ENCODE measurements at regions not wholly inside any gene's neighbourhood (a gene's known extent, or its start where the extent isn't known, plus 50 kb on each side); places are given as distances from the start of the nearest gene placed in this dataset.

DNA sequence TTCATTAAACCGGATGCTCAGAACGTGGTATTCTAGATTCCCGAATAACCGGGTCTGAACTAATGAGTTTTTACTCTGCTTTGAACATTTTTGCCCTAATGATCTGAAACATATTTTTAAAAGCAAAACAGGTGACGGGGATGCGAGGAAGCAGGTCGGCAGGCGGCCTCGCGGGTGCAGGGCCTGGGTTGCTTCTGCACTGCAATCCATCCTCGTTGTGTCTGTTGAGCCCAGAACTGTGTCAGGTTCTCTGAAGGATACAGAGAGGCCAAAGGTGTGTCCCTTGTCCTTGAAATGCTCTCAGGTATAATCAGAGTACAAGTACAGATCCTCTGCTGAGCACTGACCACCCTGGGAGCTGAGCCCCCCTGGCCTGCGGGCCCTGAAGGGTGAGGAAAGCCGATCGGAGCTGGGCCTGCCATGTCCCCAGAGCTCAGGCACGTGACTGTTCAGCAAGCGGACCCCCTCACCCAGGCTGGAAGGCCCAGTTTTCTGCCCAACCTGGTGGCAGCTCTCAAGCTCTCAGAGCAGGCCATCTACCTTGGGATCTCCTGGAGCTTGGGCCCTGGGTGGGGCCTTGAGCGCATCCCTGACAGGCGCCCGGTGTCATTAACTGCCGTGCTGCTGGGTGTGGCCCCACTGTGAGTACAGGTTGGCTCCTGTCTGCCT lies 151.8 kb downstream of the OLFM1 start:
- DNase-seq (ENCODE audit: low read depth in 2 of 2), result no peak

DNA sequence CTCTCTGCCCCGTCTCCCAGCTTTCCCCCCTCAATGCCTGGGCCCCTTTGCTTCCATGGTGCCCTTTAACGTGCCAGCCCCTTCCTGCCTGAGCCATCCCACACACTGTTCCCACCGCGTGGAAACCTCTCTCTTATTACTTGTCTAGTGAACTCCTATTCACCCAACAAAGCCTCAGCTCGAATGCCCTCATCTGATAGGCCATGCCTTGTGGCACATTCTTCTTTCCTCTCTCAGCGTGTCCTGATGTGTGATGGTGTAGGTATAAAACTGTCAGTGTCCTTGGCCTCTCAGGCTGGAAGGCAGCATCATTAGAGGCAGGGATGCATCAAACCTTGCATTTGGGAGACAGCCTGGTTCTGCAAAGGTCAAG lies 152.3 kb downstream of the OLFM1 start:
- no peak for DNase-seq (ENCODE audit: low read depth in 2 of 2)

DNA sequence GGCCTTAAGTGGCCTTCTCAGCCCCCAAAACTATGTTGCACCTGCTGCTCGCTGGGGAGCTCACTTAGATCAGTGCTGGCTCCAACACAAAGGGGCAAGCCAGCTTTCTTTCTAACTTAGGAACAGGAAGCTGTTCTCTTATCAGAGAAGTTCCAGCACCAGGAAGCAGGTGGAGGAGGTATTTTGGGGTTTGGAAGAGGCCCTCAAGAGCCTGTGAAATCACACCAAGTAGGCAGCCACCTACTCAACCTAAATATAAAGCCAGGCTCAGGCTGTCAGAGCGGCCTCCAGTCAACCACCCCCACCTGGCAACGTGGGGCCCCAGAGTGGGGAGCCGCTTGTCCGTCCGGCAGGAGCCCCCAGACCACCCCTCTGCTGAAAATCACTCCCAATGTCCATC lies 152.8 kb downstream of the OLFM1 start:
- no peak for DNase-seq (ENCODE audit: low read depth in 2 of 2)

DNA sequence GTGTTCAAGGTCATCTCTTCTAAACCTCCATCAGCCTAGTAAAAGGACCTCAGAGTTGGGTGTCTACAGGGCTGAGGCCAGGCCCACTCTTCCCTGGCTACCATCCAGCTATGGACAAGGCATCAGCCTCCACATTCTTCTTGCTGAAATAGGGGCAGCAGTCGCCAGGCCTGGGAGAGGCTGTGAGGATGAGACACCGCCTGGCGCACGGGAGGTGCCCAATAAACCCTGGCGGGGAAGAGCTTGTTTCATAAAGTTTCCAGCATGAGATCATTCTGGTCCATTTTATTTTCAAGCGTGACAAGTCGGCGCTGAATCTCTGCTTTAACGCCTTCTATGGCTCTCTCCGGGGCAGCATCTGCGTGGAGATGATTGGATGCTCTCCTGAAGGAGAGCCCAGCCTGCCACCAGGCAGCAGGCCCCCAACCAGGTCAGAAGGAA lies 153.4 kb downstream of the OLFM1 start:
- DNase-seq (ENCODE audit: low read depth in 2 of 2), result no peak

DNA sequence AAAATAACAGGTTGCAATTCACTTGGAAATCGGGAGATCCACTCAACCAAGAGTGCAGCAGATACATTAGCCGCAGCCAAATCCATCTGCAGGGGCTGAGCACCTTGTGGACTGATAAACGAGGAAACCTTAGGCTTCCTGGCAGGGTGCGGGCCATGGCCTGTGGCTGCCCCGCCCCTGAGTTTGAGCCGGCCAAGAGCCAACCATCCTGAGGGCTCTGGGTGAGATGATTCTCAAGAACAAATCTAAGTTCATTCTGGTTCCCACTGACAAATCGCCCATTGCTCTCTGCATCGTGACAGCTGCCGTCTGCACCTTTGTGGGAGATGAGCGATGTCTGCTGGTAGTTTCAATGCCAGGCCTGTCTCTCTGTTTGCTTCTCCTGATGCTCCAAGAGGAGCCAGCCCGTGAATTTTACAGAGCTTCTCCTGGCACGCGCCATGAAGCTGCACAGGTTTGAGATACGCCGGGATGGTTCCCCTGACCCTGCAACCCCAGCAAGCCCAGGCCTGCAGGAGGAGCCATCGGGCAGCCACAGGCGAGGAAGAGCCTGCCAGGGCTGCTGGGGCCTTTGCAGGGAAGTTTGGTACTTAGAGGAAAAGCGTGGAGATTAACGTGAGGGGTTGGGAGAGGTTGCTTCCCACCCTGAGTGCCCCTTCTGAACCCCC lies 154.0 kb downstream of the OLFM1 start:
- no peak for DNase-seq (ENCODE audit: low read depth in 2 of 2)

DNA sequence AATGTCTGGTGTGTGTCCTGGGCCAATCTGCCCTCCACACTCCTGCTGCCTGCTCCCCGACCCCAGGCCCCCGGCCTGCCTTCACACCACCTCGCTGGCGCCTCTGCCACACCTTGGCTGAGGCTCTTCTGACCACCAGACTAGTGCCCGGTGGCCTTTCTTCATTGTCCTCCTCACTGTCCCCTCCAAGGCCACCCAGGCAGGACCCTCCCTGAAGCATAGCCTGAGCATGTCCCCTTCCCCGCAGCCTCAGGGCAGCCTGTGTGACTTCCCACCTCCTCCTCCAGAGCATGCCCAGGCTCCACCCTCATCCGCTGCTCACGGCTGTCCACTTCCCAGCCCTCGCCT lies 154.6 kb downstream of the OLFM1 start:
- DNase-seq (ENCODE audit: low read depth in 2 of 2), result no peak

DNA sequence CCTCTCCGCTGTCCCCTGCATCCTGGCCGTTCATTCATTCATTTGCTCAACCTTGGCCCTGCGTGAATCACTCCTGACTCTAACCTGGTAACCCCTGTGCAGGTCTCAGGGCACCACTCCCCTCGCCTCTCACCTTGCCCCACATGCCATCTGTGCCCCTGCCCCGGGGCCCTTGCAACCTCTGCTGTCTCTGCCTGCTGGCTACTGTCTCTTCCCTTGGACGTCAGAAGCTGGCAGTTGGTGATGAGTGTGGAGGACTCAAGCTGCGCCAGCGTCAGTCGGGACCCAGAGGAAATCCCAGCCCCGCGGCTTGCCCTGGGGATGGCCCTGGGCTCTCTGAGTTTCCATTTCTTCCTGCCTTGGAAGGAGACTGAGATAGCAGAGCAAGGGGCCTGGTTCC lies 154.9 kb downstream of the OLFM1 start:
- no peak for DNase-seq (ENCODE audit: low read depth in 2 of 2)

DNA sequence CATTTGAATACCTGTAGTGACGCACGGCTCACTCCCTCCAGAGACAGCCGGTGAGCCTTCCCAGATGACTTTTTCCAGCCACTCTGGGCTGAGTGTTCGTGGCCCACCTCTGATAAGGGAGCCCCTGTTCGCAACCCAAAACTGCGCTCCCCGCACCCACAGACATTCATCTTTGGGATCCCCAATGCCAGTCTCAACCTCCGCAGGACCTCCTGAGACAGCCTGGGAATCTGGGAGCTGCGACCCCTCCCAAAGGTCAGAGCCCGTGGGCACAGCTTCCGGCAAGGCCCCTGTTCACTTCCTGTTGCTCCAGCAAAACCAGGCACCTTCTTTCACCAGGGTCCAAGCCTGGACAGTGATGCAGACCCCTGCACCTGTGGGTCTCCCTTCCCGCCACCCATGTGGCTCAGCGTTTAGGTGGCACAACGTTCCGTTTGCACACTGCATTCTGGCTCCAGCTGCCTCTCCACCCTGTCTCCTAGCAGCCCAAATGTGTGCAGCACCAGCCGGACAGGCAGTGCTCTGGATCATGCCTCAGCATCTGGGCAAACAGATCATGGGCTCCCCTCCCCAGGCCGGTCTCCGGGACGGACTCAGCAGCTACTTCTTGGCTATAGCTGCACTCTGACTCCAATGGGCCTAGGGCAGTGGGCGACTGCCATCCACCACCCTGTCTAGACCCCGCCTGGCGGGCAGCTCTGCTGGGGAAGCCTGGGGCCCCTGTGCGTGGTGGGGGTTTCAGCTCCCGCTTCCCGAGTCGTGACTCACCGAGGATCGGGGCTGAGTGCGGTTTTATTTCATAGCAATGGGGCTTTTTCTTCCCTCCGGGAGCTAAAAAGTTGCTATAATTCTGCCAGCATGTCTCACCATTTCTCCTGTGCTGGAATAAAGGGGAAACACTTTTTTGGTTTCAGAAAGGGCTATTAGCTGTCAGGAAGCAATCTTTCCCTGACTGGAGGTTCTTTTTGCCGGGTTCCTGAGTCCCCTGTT lies 156.0 kb downstream of the OLFM1 start:
- DNase-seq (ENCODE audit: low read depth in 2 of 2), result no peak

DNA sequence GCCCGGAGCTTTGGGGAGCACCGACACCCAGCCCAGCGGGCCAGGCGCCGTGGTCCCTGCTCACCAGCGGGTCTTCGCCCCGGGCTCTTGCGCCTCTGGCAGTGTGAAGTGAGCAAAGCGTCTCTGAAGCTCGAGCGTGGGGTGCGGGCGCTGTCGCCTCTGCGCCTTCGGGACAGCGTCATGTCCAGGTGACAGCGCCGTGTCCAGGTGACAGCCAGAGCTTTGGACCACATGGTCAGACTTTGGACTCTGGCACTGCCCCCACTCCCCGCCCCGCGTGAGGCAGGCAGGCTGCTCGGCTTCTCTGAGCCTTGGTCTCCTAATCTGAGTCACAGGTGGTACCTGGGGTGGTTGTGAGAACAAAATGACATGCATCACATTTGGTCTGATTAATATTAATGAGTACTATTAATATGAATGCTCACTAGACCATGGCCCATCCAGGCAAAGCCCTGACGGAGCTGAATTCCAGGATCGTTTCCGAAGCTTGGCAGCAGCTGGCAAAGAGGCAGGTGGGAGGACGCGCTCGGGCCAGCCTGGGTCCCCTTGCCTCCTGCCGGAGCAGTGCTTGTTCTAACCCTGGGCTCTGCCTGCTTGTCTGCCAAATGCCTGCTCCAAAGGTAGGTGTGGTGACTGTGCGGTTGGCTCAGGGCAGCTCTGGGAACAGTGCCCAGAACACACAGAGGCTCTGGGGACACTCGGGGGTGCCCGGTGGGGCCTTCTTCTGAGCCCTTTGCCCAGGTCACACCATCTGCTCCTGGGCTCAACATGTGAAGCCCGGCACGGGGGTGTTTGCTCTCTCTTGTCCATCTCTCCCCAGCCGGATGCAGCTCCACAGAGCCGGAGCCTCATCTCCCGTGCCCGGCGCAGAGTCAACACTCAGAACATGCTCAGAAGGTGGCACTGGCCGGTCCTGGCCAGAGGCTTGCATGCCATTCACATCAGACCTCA lies 157.1 kb downstream of the OLFM1 start:
- no peak for DNase-seq (ENCODE audit: low read depth in 2 of 2)

DNA sequence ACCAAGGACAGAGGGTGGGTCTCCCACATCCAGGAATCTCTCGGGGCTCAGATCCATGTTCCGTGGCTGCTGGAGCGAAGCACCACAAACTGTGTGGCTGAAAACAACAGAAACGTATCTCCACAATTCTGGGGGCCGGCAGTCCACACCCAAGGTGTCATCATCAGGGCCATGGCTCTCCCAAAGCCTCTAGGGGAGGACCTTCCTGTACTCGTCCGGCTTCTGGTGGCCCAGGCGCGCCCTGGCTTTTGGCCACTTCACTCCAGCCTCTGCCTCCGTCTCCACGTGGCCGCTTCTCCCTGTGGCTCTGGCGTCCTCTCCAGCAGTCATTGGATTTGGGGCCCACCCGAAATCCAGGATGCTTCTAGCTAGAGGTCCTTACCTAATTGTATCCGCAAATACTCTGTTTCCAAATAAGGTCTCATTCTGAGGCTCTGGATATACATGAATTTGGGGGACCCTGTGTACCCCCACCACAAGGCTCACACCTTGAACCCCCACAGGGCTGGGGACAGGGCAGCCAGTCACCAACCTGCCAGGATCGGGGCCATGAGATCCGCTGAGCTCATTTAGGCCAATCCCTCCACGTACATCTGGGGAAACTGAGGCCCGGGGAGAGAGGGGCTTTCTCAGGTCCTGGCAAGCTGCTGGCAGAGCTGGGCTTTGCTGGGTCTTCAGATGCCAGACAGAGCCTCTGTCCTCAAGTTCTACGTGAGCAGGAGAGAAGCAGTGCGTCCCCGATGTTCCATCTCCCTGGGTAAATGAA lies 158.2 kb downstream of the OLFM1 start:
- DNase-seq (ENCODE audit: low read depth in 2 of 2), result no peak

DNA sequence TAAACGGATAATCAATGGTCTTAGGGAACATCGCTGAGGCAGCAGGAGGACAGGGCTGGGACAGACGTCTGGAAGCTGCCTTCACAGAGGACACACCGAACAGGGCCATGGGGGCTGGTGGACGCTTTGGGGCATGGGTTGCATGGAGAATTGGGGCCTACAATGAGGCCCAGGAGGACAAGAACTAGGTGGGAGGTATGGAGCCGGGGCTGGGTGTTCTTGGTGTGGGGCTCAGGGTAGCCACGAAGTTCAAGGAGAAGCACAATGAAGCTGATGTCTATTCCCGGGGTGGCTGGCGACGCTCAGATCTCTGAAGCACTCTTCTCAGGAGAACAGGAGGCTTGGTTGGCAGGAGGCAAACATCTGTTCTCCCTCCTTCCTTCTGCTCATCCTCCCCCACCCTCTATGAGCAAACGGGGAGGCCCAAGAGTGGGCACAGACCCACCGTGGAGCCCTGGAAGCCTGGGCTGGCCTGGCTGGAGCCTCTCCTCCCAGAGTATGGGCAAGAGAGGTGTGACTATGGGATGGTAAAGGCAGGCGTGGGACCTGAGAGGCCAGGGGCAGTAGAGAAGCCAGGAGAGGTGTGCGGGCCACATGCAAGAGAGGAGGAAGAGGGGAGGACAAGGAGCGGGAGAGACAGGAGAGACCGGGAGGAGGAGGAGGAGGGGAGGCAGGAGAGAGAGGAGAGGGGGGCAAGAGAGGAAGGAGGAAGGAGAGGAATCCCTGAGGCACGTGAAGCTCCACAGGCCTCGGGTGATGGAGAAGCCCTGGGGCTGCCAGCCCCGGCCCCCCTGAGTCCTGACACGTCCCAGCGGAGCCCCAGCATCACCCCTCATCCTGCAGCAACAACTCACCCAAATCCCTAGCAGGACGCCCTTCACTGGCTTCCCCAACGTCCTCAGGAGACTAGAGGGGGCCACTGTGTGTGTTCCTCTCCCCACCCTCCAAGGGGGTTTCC lies 159.1 kb downstream of the OLFM1 start:
- no peak for DNase-seq (ENCODE audit: low read depth in 2 of 2)

DNA sequence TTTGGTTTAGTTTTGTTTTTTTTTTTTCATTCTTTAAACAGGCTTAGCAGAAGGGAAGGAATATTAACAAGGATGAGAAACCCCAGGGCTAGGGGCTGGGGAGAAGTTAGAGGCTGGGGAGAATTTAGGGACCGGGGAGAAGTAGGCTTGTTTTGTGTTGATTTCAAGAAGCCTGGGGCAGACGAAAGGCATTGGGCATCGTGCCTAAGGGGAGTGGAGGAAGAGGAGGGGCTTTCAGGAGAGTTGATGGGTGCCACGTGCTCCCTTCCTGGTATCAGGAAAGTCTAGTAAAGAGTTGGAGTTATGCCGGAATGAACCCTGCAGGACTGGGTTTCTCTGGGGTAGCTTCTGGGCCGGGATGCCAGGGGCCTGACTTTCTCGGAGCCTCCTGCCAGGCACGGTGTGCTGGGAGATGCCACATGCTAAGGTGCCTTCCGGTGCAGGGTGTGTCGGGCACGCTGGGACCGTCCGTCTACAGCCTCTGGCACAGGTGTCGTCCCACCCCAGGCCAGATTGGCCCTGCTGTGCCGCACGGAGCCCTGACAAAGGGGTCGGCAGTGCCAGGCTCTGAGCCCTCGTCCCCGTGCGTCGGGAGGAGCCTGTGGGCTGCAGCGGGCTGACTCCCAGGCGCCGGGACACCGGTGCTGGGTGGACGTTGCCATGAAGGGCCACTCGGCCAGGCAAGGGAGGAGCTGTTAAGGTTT lies 159.9 kb downstream of the OLFM1 start:
- no peak for DNase-seq (ENCODE audit: low read depth in 2 of 2)

DNA sequence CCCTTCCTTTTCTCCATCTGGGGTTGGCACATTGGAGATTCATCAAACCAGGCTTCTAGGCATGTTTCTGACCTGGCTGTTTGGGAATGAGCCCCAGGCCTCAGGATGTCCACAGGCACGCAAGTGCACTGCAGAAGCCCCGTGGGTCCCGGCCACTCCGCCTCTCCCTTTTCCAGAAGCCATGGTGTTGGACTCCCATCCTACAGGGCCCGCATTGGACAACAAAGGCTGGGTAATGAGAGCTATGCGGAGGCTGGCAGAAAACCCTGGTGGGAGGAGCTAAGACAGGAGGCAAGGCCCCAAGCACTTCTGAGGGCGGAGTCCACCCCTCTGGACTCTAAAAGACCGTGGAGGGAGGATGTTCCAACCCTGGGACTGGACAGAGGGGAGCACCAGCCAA lies 160.6 kb downstream of the OLFM1 start:
- DNase-seq (ENCODE audit: low read depth in 2 of 2), result no peak

DNA sequence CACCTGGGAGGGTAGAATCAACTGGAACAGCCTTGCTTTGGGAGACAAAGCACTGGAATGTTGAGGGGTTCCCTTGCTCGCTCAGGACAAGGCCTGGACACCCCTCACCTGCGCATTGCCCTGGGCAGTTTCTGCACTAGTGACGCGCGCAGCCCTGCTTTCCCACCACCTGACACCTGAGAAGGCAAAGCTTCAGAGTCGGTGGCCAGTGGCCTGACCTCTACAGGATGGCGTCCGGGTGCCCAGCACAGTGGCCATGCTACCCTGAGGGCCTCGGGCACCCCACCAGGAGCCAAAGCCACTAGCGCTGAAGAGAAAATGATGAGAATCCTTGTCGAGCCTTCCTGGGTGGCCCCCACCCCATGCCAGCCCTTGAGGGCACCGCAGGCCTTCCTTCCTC lies 161.3 kb downstream of the OLFM1 start:
- no peak for DNase-seq (ENCODE audit: low read depth in 2 of 2)

DNA sequence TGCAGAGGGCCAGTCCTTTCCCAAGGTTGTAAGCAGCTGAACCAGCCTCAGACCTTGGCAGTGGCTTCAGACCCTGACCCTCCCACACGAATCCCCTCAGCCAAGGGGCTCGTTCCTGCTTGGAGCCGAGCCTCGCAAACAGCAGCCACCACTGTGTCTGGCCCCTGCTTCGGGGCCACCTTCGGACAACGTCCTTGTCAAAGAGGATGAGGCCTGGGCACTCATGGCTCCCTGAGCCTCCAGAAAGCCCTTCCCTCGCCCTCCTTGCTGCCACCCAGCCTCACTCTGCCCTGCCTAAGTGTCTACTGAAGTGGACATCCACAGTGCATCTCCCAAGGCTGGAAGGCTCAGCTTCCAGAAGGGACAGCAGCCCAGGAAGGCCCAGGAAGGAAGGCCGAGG lies 161.7 kb downstream of the OLFM1 start:
- no peak for DNase-seq (ENCODE audit: low read depth in 2 of 2)

DNA sequence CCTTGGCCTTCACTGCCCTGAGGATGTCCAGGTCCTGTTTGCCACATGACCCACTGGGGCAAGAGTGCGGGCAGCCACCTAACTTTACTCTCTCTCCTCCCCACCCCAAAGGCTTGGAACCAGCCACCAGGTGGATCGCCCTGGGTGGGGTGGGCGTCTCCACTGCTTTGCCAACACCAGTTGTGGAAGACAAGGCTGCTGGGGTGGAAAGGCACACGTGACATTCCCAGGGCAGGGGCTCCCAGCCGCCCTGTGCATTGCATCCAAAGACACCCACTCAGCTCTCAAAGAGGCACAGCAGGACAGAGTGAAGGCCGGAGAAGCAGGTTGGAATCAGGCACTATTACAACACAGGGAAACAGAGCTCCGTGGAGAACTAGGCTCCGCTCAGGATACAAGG lies 162.2 kb downstream of the OLFM1 start:
- DNase-seq (ENCODE audit: low read depth in 2 of 2), result no peak

DNA sequence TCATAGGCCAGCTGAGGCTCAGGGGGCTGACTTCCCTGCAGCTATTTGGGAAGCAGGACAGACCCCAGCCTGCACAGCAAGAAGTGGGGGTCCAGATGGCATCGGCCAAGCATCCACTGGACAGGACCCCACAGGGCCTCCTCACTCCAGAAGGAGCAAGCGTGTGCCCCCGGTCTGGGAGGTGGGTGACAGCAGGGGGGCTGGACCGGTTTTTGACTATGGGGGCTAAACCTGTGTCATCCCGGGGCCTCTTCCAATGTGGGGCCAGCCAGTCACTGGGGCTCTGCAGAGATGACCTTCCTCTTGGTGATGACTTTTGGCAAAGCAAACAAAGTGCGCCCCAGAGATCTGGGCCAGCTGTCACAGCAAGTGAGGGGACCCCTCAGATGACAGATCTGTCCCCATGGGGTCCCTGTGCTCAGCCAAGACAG lies 163.9 kb downstream of the OLFM1 start:
- no peak for DNase-seq (ENCODE audit: low read depth in 2 of 2)

DNA sequence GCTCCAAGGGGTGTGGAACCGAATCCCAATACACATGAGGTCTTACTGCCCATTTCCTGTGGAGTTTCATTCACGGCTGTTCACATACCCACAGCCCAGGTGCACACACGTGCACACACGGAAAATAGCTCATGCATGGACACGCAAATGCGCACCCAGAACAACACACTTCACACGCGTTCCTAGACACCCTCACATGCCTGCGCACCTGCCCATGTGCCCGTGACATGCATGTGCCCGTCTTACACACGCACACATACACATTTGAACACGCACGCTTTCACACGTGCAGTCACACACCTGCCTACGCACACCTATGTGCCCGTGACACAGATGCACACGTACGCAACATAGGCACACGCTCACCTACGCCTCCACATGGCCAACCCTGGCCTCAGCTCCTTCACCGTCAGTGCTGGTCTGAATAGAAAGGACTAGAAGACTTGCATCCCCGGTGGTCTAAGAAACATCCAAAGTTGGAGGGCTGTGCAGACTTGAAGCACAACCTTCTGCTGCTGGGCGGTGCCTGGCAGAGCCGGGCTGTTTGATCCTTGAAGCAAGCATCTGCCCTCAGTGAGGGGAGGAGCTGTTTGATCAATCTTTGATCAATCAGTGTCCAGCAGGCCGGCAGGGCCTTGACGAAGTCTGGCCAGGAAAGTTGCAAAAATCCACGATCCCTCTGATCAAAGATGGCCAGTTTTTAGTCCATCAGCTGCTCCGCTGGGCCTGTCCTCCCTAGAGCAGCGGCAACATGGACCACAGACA lies 164.7 kb downstream of the OLFM1 start:
- DNase-seq (ENCODE audit: low read depth in 2 of 2), result no peak

All from fibroblast of skin of left quadriceps (primary cell).